ENCODE measurements at regions not wholly inside any gene's neighbourhood (a gene's known extent, or its start where the extent isn't known, plus 50 kb on each side); places are given as distances from the start of the nearest gene placed in this dataset.

- no peak overlapping the region for H3K4me3 ChIP-seq (ENCODE audit: control insufficient read depth, low read depth, low read length)
- no peak for DNase-seq (ENCODE audit: low read depth)
- no peak for TF ChIP-seq CTCF (IDR thresholded peaks at IDR 0.05; ENCODE audit: control insufficient read depth, insufficient read depth, low read depth, low read length, missing control alignments)
These were observed 1010.3 kb downstream of the NAALADL2 start for GRCh38 chr3:175869404-175869803.

- H3K4me3 ChIP-seq (ENCODE audit: control insufficient read depth, low read depth, low read length): no peak overlapping the region
- DNase-seq (ENCODE audit: low read depth): no peak
- no peak for TF ChIP-seq CTCF (IDR thresholded peaks at IDR 0.05; ENCODE audit: control insufficient read depth, insufficient read depth, low read depth, low read length, missing control alignments)
These were observed 1009.5 kb downstream of the NAALADL2 start for GRCh38 chr3:175868626-175869025.

- no peak for DNase-seq (ENCODE audit: low read depth)
- no peak overlapping the region for H3K4me3 ChIP-seq (ENCODE audit: control insufficient read depth, low read depth, low read length)
- TF ChIP-seq CTCF (IDR thresholded peaks at IDR 0.05; ENCODE audit: control insufficient read depth, insufficient read depth, low read depth, low read length, missing control alignments): no peak
These were observed 1006.6 kb downstream of the NAALADL2 start for GRCh38 chr3:175865724-175866123.

- H3K4me3 ChIP-seq (ENCODE audit: control insufficient read depth, low read depth, low read length): no peak overlapping the region
- no peak for DNase-seq (ENCODE audit: low read depth)
- no peak for TF ChIP-seq CTCF (IDR thresholded peaks at IDR 0.05; ENCODE audit: control insufficient read depth, insufficient read depth, low read depth, low read length, missing control alignments)
These were observed 1002.8 kb downstream of the NAALADL2 start for GRCh38 chr3:175861916-175862315.

Data from AG09309 (cell line).